NT2/D1 (cell line): ENCODE measurements at regions not wholly inside any gene's neighbourhood (a gene's known extent, or its start where the extent isn't known, plus 50 kb on each side); places are given as distances from the start of the nearest gene placed in this dataset.
A peak's percentile ranks its signal among the peaks of the same experiment; 100 is the strongest.

Source experiments
- DNase-seq: peaks from one replicate; pipeline ENCODE4 v3.0.0-alpha.2; 2011; ENCODE audit warnings: low read depth, low spot score
- H3K27me3 ChIP-seq: 2 replicates; pipeline ENCODE4 v1.6.0; 2011; ENCODE audit warnings: mild to moderate bottlenecking; ENCODE audit not compliant: insufficient read length, insufficient read depth
- H3K36me3 ChIP-seq: 2 replicates; pipeline ENCODE4 v1.6.1; 2011; ENCODE audit warnings: mild to moderate bottlenecking, low read length, mixed read lengths; ENCODE audit not compliant: insufficient read depth, insufficient read length
- H3K4me1 ChIP-seq: 2 replicates; pipeline ENCODE4 v1.5.1; 2011; ENCODE audit not compliant: insufficient read depth, insufficient read length
- H3K4me3 ChIP-seq: 2 replicates; pipeline ENCODE4 v1.5.1; 2011; ENCODE audit warnings: low read depth; ENCODE audit not compliant: insufficient read length
- H3K9ac ChIP-seq: 2 replicates; pipeline ENCODE4 v1.6.0; 2011; ENCODE audit warnings: low read depth; ENCODE audit not compliant: insufficient read length
- H3K9me3 ChIP-seq: 2 replicates; pipeline ENCODE4 v1.5.1; 2011; ENCODE audit warnings: mild to moderate bottlenecking, low read length; ENCODE audit not compliant: insufficient read depth
- SUZ12 ChIP-seq: IDR thresholded peaks from 2 replicates; pipeline ENCODE4 v1.6.1; 2011; ENCODE audit not compliant: insufficient read length, insufficient read depth; ENCODE audit errors: extremely low read depth
- YY1 ChIP-seq: IDR thresholded peaks from 2 replicates; pipeline ENCODE4 v1.6.1; 2011; ENCODE audit not compliant: insufficient read length, insufficient read depth
- ZNF274 ChIP-seq: IDR thresholded peaks from 2 replicates; pipeline ENCODE4 v1.6.1; 2011; ENCODE audit warnings: mild to moderate bottlenecking, low read depth, low read length

DNA sequence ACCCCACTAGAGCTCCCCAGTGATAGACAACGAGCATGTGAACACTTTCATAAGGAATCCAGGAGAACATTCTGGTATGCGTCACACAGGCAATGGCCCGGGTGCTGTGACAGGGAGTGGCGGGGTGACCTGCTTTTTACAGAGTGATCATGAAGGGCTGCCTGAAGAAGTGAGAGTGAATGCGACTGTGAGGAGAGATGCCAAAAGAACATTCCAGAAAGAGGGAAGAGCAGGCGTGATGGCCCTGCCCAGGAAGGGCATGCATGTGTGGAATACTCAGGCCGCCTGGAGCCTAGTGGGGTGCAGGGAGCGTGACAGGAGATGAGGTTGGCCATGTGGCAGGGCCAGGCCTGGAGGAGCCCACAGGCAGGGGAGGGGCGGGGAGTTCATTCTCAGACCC lies 53.8 kb downstream of the FZD10 start:
- no peak for DNase-seq

GRCh38 chr12:130218682-130219081 lies 56.4 kb downstream of the FZD10 start:
- peaks cover 23% of the 10 kb centered on the region for H3K27me3 ChIP-seq
- H3K9me3 ChIP-seq: no peaks in the 10 kb centered on the region
- no peak overlapping the region for H3K4me3 ChIP-seq

More for the DNA sequence above, 53.8 kb downstream of the FZD10 start:
- TF ChIP-seq YY1 (no peak), SUZ12 (no peak), ZNF274 (no peak)
- no peaks in the 10 kb centered on the region for H3K9me3 ChIP-seq
- peaks cover 7% of the 10 kb centered on the region for H3K4me1 ChIP-seq
- no peak overlapping the region for H3K9ac ChIP-seq
- H3K27me3 ChIP-seq: peaks cover 28% of the 10 kb centered on the region
- no peak overlapping the region for H3K4me3 ChIP-seq
- H3K36me3 ChIP-seq: no peaks in the 10 kb centered on the region

GRCh38 chr12:130219929-130220705 lies 57.9 kb downstream of the FZD10 start:
- H3K9ac ChIP-seq: no peak overlapping the region
- no peaks in the 10 kb centered on the region for H3K9me3 ChIP-seq
- DNase-seq: peak; percentile 36
- H3K27me3 ChIP-seq: peaks cover 21% of the 10 kb centered on the region
- no peaks in the 10 kb centered on the region for H3K36me3 ChIP-seq
- H3K4me3 ChIP-seq: no peak overlapping the region
- H3K4me1 ChIP-seq: peaks cover 8% of the 10 kb centered on the region
- TF ChIP-seq YY1: no peak

More at GRCh38 chr12:130218682-130219081, 56.4 kb downstream of the FZD10 start:
- Histone ChIP-seq H3K9ac (no peak overlapping the region), H3K36me3 (no peaks in the 10 kb centered on the region), H3K4me1 (peaks cover 7% of the 10 kb centered on the region)
- no peak for TF ChIP-seq ZNF274
- no peak for TF ChIP-seq YY1
- no peak for TF ChIP-seq SUZ12
- DNase-seq: no peak

DNA sequence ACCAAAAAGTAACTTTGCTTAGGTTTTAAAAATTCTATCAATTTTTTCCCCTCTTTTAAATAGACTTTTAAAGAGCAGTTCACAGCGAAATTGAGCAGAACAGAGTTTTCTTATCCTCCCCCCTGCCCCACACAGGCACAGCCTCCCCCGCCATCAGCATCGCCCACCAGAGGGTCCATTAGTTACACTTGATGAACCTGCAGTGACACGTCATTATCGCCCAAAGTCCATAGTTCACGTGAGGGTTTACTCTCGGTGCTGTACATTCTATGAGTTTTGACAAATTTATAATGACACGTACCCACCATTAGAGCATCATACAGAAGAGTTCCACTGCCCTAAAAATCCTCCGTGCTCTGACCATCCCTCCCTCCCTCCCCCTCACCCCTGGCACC lies 58.4 kb downstream of the FZD10 start:
- Histone ChIP-seq H3K4me1 (peaks cover 11% of the 10 kb centered on the region), H3K36me3 (no peaks in the 10 kb centered on the region), H3K4me3 (no peak overlapping the region), H3K27me3 (peaks cover 17% of the 10 kb centered on the region), H3K9ac (no peak overlapping the region), H3K9me3 (no peaks in the 10 kb centered on the region)
- no peak for DNase-seq
- no peak for TF ChIP-seq YY1
- TF ChIP-seq SUZ12: no peak
- no peak for TF ChIP-seq ZNF274

DNA sequence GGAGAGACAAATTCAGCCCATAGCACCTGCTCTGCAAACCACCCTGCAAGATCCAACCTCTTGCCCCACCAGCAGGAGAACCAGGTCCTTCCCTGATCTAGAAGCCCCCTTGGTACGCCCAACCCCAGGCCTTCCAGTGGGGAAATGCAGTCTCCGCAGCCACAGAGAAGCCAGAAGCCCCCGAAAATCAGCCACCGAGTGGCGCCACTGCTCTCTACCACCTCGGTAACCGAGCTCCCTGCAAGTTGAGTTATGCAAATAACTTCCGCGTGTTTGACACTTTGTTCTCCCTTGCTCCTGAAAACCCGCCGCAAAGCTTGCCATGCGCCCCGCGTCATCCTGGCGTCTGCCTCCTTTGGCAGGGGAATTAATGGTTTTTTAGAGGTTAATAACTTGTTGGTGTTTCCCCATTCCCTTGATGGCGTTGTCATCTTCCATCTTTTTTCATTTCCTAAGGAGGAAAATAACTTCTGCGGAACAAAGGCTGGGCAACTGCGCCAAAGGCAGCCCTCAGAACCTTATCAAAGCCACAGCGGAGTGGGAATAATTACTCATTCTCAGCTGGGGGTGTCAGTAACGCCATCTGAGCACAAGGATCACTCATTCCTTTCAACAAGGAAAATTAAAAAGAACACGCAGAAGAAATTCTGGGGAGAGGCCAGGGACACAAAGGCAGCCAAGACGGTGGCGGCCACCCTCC lies 60.4 kb downstream of the FZD10 start:
- no peaks in the 10 kb centered on the region for H3K36me3 ChIP-seq
- peaks cover 14% of the 10 kb centered on the region for H3K4me1 ChIP-seq
- H3K4me3 ChIP-seq: no peak overlapping the region
- no peak overlapping the region for H3K9ac ChIP-seq
- no peak for DNase-seq
- TF ChIP-seq SUZ12 (no peak), YY1 (no peak), ZNF274 (no peak)
- peaks cover 11% of the 10 kb centered on the region for H3K27me3 ChIP-seq
- H3K9me3 ChIP-seq: peaks cover 3% of the 10 kb centered on the region; the same call in 1 of the 2 replicates

DNA sequence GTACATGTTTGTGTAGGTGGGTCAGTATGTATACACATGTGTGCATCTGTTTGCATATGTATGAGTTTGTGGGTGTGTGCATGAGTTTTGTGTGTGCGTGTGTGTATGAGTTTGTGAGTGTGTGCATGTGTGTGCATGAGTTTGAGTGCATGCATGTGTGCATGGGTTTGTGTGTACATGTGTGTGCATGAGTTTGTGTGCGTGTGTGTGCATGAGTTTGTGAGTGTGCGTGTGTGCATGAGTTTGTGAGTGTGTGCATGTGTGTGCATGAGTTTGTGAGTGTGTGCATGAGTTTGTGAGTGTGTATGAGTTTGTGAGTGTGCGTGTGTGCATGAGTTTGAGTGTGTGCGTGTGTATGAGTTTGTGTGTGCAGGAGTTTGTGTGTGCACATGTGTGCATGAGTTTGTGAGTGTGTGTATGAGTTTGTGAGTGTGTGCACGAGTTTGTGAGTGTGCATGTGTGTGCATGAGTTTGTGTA lies 61.5 kb downstream of the FZD10 start:
- Histone ChIP-seq H3K27me3 (peaks cover 7% of the 10 kb centered on the region), H3K9ac (no peak overlapping the region), H3K4me3 (no peak overlapping the region), H3K4me1 (peaks cover 14% of the 10 kb centered on the region), H3K9me3 (peaks cover 12% of the 10 kb centered on the region; the same call in 1 of the 2 replicates), H3K36me3 (no peaks in the 10 kb centered on the region)
- no peak for DNase-seq
- TF ChIP-seq SUZ12 (no peak), YY1 (no peak), ZNF274 (no peak)

DNA sequence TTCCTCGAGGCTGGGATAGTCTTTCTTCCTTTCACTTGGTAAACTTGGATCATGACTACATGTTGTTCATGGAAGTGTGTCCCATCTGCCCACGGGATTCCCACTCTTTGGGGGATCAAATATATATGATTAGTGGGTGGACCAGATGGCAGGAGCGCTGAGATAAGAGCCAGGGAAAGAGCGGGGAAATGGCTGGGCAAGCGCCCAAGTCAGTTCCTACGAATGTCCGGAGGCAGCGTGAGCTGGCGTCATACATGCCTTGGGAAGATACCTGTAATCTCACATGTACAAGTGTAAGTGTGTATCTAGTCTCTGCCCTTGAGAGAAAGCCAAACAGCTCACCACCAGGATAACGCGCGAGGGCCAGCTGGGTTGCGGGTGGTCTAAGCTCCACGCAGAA lies 62.3 kb downstream of the FZD10 start:
- H3K9me3 ChIP-seq: peaks cover 14% of the 10 kb centered on the region; the same call in 1 of the 2 replicates
- no peaks in the 10 kb centered on the region for H3K36me3 ChIP-seq
- H3K9ac ChIP-seq: no peak overlapping the region
- H3K27me3 ChIP-seq: peaks cover 2% of the 10 kb centered on the region
- TF ChIP-seq SUZ12 (no peak), YY1 (no peak), ZNF274 (no peak)
- H3K4me1 ChIP-seq: peaks cover 11% of the 10 kb centered on the region
- no peak overlapping the region for H3K4me3 ChIP-seq
- no peak for DNase-seq
